H9 (cell line): ENCODE measurements at regions not wholly inside any gene's neighbourhood (a gene's known extent, or its start where the extent isn't known, plus 50 kb on each side); places are given as distances from the start of the nearest gene placed in this dataset.

Experiments
- DNase-seq: peaks from one replicate; pipeline ENCODE4 v3.0.0-alpha.2; 2017
- H2AFZ ChIP-seq: one replicate; pipeline ENCODE4 v1.6.1; 2013; ENCODE audit warnings: mild to moderate bottlenecking, low read length, control low read depth, moderate library complexity
- H2AK5ac ChIP-seq: 2 replicates; pipeline ENCODE4 v1.6.1; 2013; ENCODE audit warnings: low read length, control low read depth, mixed read lengths; ENCODE audit not compliant: insufficient read length
- H2BK120ac ChIP-seq: one replicate; pipeline ENCODE4 v1.6.1; 2013; ENCODE audit warnings: low read depth, mild to moderate bottlenecking, low read length, control low read depth, inconsistent platforms; ENCODE audit not compliant: poor library complexity, severe bottlenecking
- H2BK12ac ChIP-seq: 2 replicates; pipeline ENCODE4 v1.6.1; 2013; ENCODE audit warnings: low read length, control low read depth, mixed read lengths, low read depth; ENCODE audit not compliant: insufficient read length
- H2BK15ac ChIP-seq: 2 replicates; pipeline ENCODE4 v1.6.1; 2013; ENCODE audit warnings: low read depth, low read length, control low read depth
- H2BK20ac ChIP-seq: one replicate; pipeline ENCODE4 v1.6.1; 2013; ENCODE audit warnings: low read depth, mild to moderate bottlenecking, low read length, control low read depth, inconsistent platforms; ENCODE audit not compliant: poor library complexity, severe bottlenecking
- H2BK5ac ChIP-seq: 2 replicates; pipeline ENCODE4 v1.6.1; 2013; ENCODE audit warnings: low read length, control low read depth, mixed read lengths; ENCODE audit not compliant: insufficient read length
- H3K14ac ChIP-seq: 2 replicates; pipeline ENCODE4 v1.6.1; 2013; ENCODE audit warnings: low read length, control low read depth; ENCODE audit not compliant: insufficient read depth
- H3K18ac ChIP-seq: 2 replicates; pipeline ENCODE4 v1.6.1; 2013; ENCODE audit warnings: low read depth, mild to moderate bottlenecking, mixed read lengths, low read length, control low read depth; ENCODE audit not compliant: insufficient read length
- H3K23ac ChIP-seq: 2 replicates; pipeline ENCODE4 v1.6.1; 2013; ENCODE audit warnings: low read length, control low read depth, mixed read lengths, low read depth; ENCODE audit not compliant: insufficient read length
- H3K23me2 ChIP-seq: 2 replicates; pipeline ENCODE4 v1.6.1; 2013; ENCODE audit warnings: low read depth, mild to moderate bottlenecking, mixed read lengths, low read length, control low read depth; ENCODE audit not compliant: insufficient read length, poor library complexity, severe bottlenecking
- H3K27ac ChIP-seq: 2 replicates; pipeline ENCODE4 v1.5.1; 2013; ENCODE audit warnings: low read length, control low read depth, mixed read lengths, low read depth; ENCODE audit not compliant: insufficient read length
- H3K27me3 ChIP-seq: 2 replicates; pipeline ENCODE4 v1.6.1; 2013; ENCODE audit warnings: low read length, control low read depth, inconsistent platforms; ENCODE audit not compliant: insufficient read depth
- H3K4ac ChIP-seq: 2 replicates; pipeline ENCODE4 v1.6.1; 2013; ENCODE audit warnings: low read depth, mild to moderate bottlenecking, control low read depth, inconsistent platforms, low read length, moderate library complexity
- H3K4me1 ChIP-seq: 2 replicates; pipeline ENCODE4 v1.6.1; 2013; ENCODE audit warnings: low read length, control low read depth, inconsistent platforms; ENCODE audit not compliant: insufficient read depth
- H3K4me2 ChIP-seq: 2 replicates; pipeline ENCODE4 v1.6.1; 2013; ENCODE audit warnings: low read length, control low read depth, mixed read lengths; ENCODE audit not compliant: insufficient read length, insufficient read depth
- H3K56ac ChIP-seq: 2 replicates; pipeline ENCODE4 v1.6.1; 2013; ENCODE audit warnings: low read depth, mild to moderate bottlenecking, mixed read lengths, low read length, control low read depth; ENCODE audit not compliant: insufficient read length
- H3K79me1 ChIP-seq: 2 replicates; pipeline ENCODE4 v1.6.1; 2013; ENCODE audit warnings: low read depth, mild to moderate bottlenecking, moderate library complexity, low read length, control low read depth, inconsistent platforms; ENCODE audit not compliant: insufficient read depth, poor library complexity, severe bottlenecking
- H3K79me2 ChIP-seq: 2 replicates; pipeline ENCODE4 v1.6.1; 2013; ENCODE audit warnings: low read length, control low read depth, inconsistent platforms; ENCODE audit not compliant: insufficient read depth
- H3K9ac ChIP-seq: 2 replicates; pipeline ENCODE4 v1.6.1; 2013; ENCODE audit warnings: low read length, control low read depth, mixed read lengths; ENCODE audit not compliant: insufficient read length; ENCODE audit errors: extremely low read depth
- H3K9me3 ChIP-seq: one replicate; pipeline ENCODE4 v1.6.1; 2013; ENCODE audit warnings: low read depth, low read length, inconsistent platforms; ENCODE audit not compliant: control insufficient read depth
- H3T11ph ChIP-seq: one replicate; pipeline ENCODE4 v1.6.1; 2013; ENCODE audit warnings: mild to moderate bottlenecking, low read length, control low read depth, inconsistent platforms
- H4K20me1 ChIP-seq: one replicate; pipeline ENCODE4 v1.6.1; 2013; ENCODE audit not compliant: control insufficient read depth, insufficient read length, insufficient read depth
- H4K5ac ChIP-seq: 2 replicates; pipeline ENCODE4 v1.6.1; 2013; ENCODE audit warnings: low read depth, mild to moderate bottlenecking, mixed read lengths, low read length, control low read depth; ENCODE audit not compliant: insufficient read length
- H4K8ac ChIP-seq: replicated peaks from 2 replicates; pipeline ENCODE4 v1.6.1; 2013; ENCODE audit warnings: low read length, control low read depth, mixed read lengths, low read depth; ENCODE audit not compliant: insufficient read length
- H4K91ac ChIP-seq: 2 replicates; pipeline ENCODE4 v1.6.1; 2013; ENCODE audit warnings: low read depth, mild to moderate bottlenecking, moderate library complexity, mixed read lengths, low read length, control low read depth; ENCODE audit not compliant: insufficient read length
- H3K27ac Mint-ChIP-seq, 3 experiments: 2 replicates in 2 of 3; 3 replicates in 1 of 3; pipeline ENCODE4 v1.8.0; 2020 to 2021; ENCODE audit warnings: mixed read lengths in 3 of 3, mild to moderate bottlenecking in 1 of 3, moderate library complexity in 1 of 3
- H3K27me3 Mint-ChIP-seq: 2 replicates; pipeline ENCODE4 v1.8.0; 2021; ENCODE audit warnings: low read depth, mild to moderate bottlenecking, moderate library complexity, mixed read lengths
- H3K36me3 Mint-ChIP-seq, 3 experiments: 2 replicates in 2 of 3; 3 replicates in 1 of 3; pipeline ENCODE4 v1.8.0; 2020 to 2021; ENCODE audit warnings: low read depth in 3 of 3, mixed read lengths in 3 of 3; ENCODE audit not compliant: insufficient read depth in 1 of 3
- H3K4me1 Mint-ChIP-seq, 2 experiments: 2 replicates each; pipeline ENCODE4 v1.8.0; 2020; ENCODE audit warnings: mixed read lengths in 2 of 2
- H3K4me3 Mint-ChIP-seq, 2 experiments: 2 replicates in 1 of 2; 3 replicates in 1 of 2; pipeline ENCODE4 v1.8.0; 2020 to 2021; ENCODE audit warnings: mild to moderate bottlenecking in 2 of 2, mixed read lengths in 2 of 2, moderate library complexity in 1 of 2
- H3K9me3 Mint-ChIP-seq, 2 experiments: 2 replicates in 1 of 2; 3 replicates in 1 of 2; pipeline ENCODE4 v1.8.0; 2020; ENCODE audit warnings: mild to moderate bottlenecking in 2 of 2, mixed read lengths in 2 of 2, moderate library complexity in 1 of 2
- CTCF ChIP-seq: fragments of 200-600 bp; sonication (generic); conservative IDR thresholded peaks from 3 replicates; pipeline ENCODE4 v1.8.0; 2021; ENCODE audit warnings: antibody characterized with exemption, mild to moderate bottlenecking
- WGBS: extraction: QIAGEN DNeasy Blood & Tissue Kit; methylation state at CpG from one replicate; pipeline ENCODE4 v1.1.7; 2013; ENCODE audit warnings: missing lambda C conversion rate, low lambda C conversion rate, mixed read lengths; ENCODE audit not compliant: insufficient read length; ENCODE audit errors: extremely low coverage; 5-methylcytosine and 5-hydroxymethylcytosine counted together

DNA sequence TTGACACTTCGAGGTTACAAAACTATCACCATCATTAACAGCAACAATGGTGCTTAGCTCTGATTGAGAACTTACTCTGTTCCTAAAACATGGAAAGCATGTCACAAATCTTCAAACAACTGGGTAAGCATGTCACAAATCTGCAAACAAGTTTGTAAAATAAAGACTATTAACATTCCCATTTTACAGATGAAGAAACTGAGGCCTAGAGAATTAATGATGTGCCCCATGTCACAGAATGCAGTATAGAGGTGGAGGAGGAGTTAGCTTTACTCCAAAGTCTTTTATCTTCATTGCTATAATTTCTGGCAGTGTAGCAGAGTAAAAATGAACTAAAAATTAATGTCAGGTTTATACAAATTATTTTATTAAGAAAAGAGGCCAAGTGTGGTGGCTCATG, 73.4 kb downstream of the NR2F2 start:
- WGBS: no CpG with 5 or more reads among the region's 1 CpG
- Histone ChIP-seq H3K4me1 (no peaks in the 10 kb centered on the region), H4K91ac (no peak overlapping the region), H2BK15ac (no peak overlapping the region), H3T11ph (no peak overlapping the region), H2BK12ac (no peak overlapping the region), H4K5ac (no peak overlapping the region), H3K79me2 (no peaks in the 10 kb centered on the region), H2AFZ (no peak overlapping the region), H2BK20ac (no peak overlapping the region), H3K9me3 (no peaks in the 10 kb centered on the region), H4K8ac (no peak overlapping the region), H4K20me1 (no peaks in the 10 kb centered on the region), H3K9ac (no peak overlapping the region), H2AK5ac (no peak overlapping the region), H3K27me3 (peaks cover 40% of the 10 kb centered on the region), H3K79me1 (no peaks in the 10 kb centered on the region), H2BK120ac (no peak overlapping the region), H3K4ac (no peak overlapping the region), H3K23me2 (no peaks in the 10 kb centered on the region), H2BK5ac (no peak overlapping the region), H3K4me2 (no peak overlapping the region), H3K56ac (no peak overlapping the region), H3K23ac (no peak overlapping the region), H3K14ac (no peak overlapping the region), H3K27ac (no peak overlapping the region), H3K18ac (no peak overlapping the region)
- no peak overlapping the region for H3K4me3 Mint-ChIP-seq
- no peaks in the 10 kb centered on the region for H3K36me3 Mint-ChIP-seq
- H3K27me3 Mint-ChIP-seq: peaks cover 98% of the 10 kb centered on the region
- H3K9me3 Mint-ChIP-seq: peaks cover under 1 to 2% of the 10 kb centered on the region in 2 experiments; a peak in 3 of 5 replicates
- TF ChIP-seq CTCF: no peak
- no peak overlapping the region for H3K27ac Mint-ChIP-seq
- H3K4me1 Mint-ChIP-seq: peaks cover 2 to 6% of the 10 kb centered on the region in 2 experiments; a peak in 3 of 4 replicates
- DNase-seq: no peak
